Naive B cell (primary cell): ENCODE measurements at regions not wholly inside any gene's neighbourhood (a gene's known extent, or its start where the extent isn't known, plus 50 kb on each side); places are given as distances from the start of the nearest gene placed in this dataset.
"Not testable (repeated sequence)": the region's sequence is repeated elsewhere in the genome, so short reads cannot be mapped to it uniquely, and the experiment has no call there.

Source experiments
- ATAC-seq, 2 donors: fragments of 150-1000 bp; cut with Tn5 transposase; 2 replicates each; pipeline ENCODE4 v1.10.0; 2021; ENCODE audit warnings: low read depth in 2 of 2, mild to moderate bottlenecking in 2 of 2, moderate library complexity in 2 of 2
- DNase-seq: peaks from one replicate; pipeline ENCODE4 v3.0.0; 2022
- H3K27ac Mint-ChIP-seq, 6 donors: one replicate each; pipeline ENCODE4 v1.8.0; 2020 to 2022; ENCODE audit warnings: mild to moderate bottlenecking in 6 of 6, mixed read lengths in 6 of 6, moderate library complexity in 5 of 6, inconsistent platforms in 2 of 6
- H3K27me3 Mint-ChIP-seq, 3 donors: one replicate each; pipeline ENCODE4 v1.8.0; 2021 to 2022; ENCODE audit warnings: mixed read lengths in 3 of 3, mild to moderate bottlenecking in 1 of 3
- H3K36me3 Mint-ChIP-seq, 2 donors: one replicate each; pipeline ENCODE4 v1.8.0; 2020 to 2022; ENCODE audit warnings: mixed read lengths in 2 of 2, inconsistent platforms in 1 of 2, mild to moderate bottlenecking in 1 of 2
- H3K4me1 Mint-ChIP-seq, 3 donors: one replicate each; pipeline ENCODE4 v1.8.0; 2020 to 2022; ENCODE audit warnings: mixed read lengths in 3 of 3, inconsistent platforms in 1 of 3, mild to moderate bottlenecking in 1 of 3, moderate library complexity in 1 of 3
- H3K4me3 Mint-ChIP-seq, 8 donors: one replicate each; pipeline ENCODE4 v1.8.0; 2020 to 2022; ENCODE audit warnings: mild to moderate bottlenecking in 8 of 8, mixed read lengths in 8 of 8, moderate library complexity in 8 of 8, inconsistent platforms in 2 of 8
- H3K9me3 Mint-ChIP-seq, 7 donors: one replicate each; pipeline ENCODE4 v1.8.0; 2020 to 2022; ENCODE audit warnings: mixed read lengths in 7 of 7, mild to moderate bottlenecking in 5 of 7, inconsistent platforms in 2 of 7, moderate library complexity in 1 of 7

- Mint-ChIP-seq H3K4me1 (peaks cover 0 to 5% (median 0%) of the 10 kb centered on the region in 3 donors), H3K9me3 (no peaks in the 10 kb centered on the region), H3K4me3 (no peak overlapping the region), H3K27me3 (no peaks in the 10 kb centered on the region), H3K36me3 (no peaks in the 10 kb centered on the region), H3K27ac (no peak overlapping the region)
- DNase-seq (no peak), ATAC-seq (no peak)
Observed at GRCh38 chrX:118220509-118220908, 103.9 kb upstream of the KLHL13 start.

GRCh38 chrX:118221270-118221669 is 104.7 kb upstream of the KLHL13 start:
- DNase-seq (no peak), ATAC-seq (no peak)
- Mint-ChIP-seq H3K27me3 (no peaks in the 10 kb centered on the region), H3K36me3 (no peaks in the 10 kb centered on the region), H3K4me3 (no peak overlapping the region), H3K27ac (no peak overlapping the region), H3K4me1 (peaks cover 0 to under 1% (median 0%) of the 10 kb centered on the region in 3 donors), H3K9me3 (no peaks in the 10 kb centered on the region)

GRCh38 chrX:118221733-118222132 is 105.1 kb upstream of the KLHL13 start:
- no peak for ATAC-seq
- H3K27ac Mint-ChIP-seq = no peak overlapping the region
- no peaks in the 10 kb centered on the region for H3K36me3 Mint-ChIP-seq
- no peaks in the 10 kb centered on the region for H3K9me3 Mint-ChIP-seq
- no peaks in the 10 kb centered on the region for H3K27me3 Mint-ChIP-seq
- no peak for DNase-seq
- H3K4me1 Mint-ChIP-seq = no peaks in the 10 kb centered on the region
- no peak overlapping the region for H3K4me3 Mint-ChIP-seq

GRCh38 chrX:118222421-118222820 is 105.8 kb upstream of the KLHL13 start:
- no peak overlapping the region for H3K27ac Mint-ChIP-seq
- H3K9me3 Mint-ChIP-seq = no peaks in the 10 kb centered on the region
- H3K4me1 Mint-ChIP-seq = no peaks in the 10 kb centered on the region
- ATAC-seq (no peak), DNase-seq (no peak)
- no peaks in the 10 kb centered on the region for H3K36me3 Mint-ChIP-seq
- no peak overlapping the region for H3K4me3 Mint-ChIP-seq
- H3K27me3 Mint-ChIP-seq = no peaks in the 10 kb centered on the region

GRCh38 chrX:118225711-118226428 is 109.3 kb upstream of the KLHL13 start:
- no peaks in the 10 kb centered on the region for H3K9me3 Mint-ChIP-seq
- peak overlapping the region in 1 of 6 donors; percentile 43 for H3K27ac Mint-ChIP-seq
- ATAC-seq (no peak), DNase-seq (no peak)
- no peaks in the 10 kb centered on the region for H3K4me1 Mint-ChIP-seq
- H3K27me3 Mint-ChIP-seq = no peaks in the 10 kb centered on the region
- no peak overlapping the region for H3K4me3 Mint-ChIP-seq
- no peaks in the 10 kb centered on the region for H3K36me3 Mint-ChIP-seq

- Mint-ChIP-seq H3K27ac (no peak overlapping the region), H3K4me3 (peak overlapping the region in 1 of 8 donors; percentile 12), H3K36me3 (no peaks in the 10 kb centered on the region), H3K9me3 (peaks cover 0 to 4% (median 0%) of the 10 kb centered on the region in 7 donors), H3K27me3 (peaks cover 0 to 5% (median 0%) of the 10 kb centered on the region in 3 donors), H3K4me1 (no peaks in the 10 kb centered on the region)
- no peak for ATAC-seq
- no peak for DNase-seq
Observed at GRCh38 chrX:118228041-118228440, 111.4 kb upstream of the KLHL13 start.

- peaks cover 0 to 4% (median 0%) of the 10 kb centered on the region in 7 donors for H3K9me3 Mint-ChIP-seq
- H3K36me3 Mint-ChIP-seq = no peaks in the 10 kb centered on the region
- peaks cover 0 to 5% (median 0%) of the 10 kb centered on the region in 3 donors for H3K27me3 Mint-ChIP-seq
- no peak overlapping the region for H3K27ac Mint-ChIP-seq
- ATAC-seq (no peak), DNase-seq (no peak)
- H3K4me3 Mint-ChIP-seq = no peak overlapping the region
- no peaks in the 10 kb centered on the region for H3K4me1 Mint-ChIP-seq
Observed at GRCh38 chrX:118228456-118228855, 111.8 kb upstream of the KLHL13 start.

- no peak for ATAC-seq
- Mint-ChIP-seq H3K4me1 (no peaks in the 10 kb centered on the region), H3K36me3 (no peaks in the 10 kb centered on the region), H3K9me3 (peaks cover 0 to 15% (median 4%) of the 10 kb centered on the region in 7 donors), H3K27ac (no peak overlapping the region), H3K4me3 (no peak overlapping the region), H3K27me3 (peaks cover 0 to 5% (median 0%) of the 10 kb centered on the region in 3 donors)
- no peak for DNase-seq
Observed at GRCh38 chrX:118231464-118231863, 114.4 kb upstream of the WDR44 start.

- Mint-ChIP-seq H3K4me3 (no peak overlapping the region), H3K36me3 (peaks cover 0 to 8% of the 10 kb centered on the region in 2 donors), H3K9me3 (peaks cover 0 to 15% (median 5%) of the 10 kb centered on the region in 7 donors), H3K4me1 (no peaks in the 10 kb centered on the region), H3K27me3 (peaks cover 7 to 14% (median 11%) of the 10 kb centered on the region in 3 donors), H3K27ac (no peak overlapping the region)
- ATAC-seq (no peak), DNase-seq (no peak)
Observed at GRCh38 chrX:118239178-118239870, 106.6 kb upstream of the WDR44 start.

- H3K4me3 Mint-ChIP-seq = no peak overlapping the region
- H3K36me3 Mint-ChIP-seq = peaks cover 0 to 8% of the 10 kb centered on the region in 2 donors
- no peak overlapping the region for H3K27ac Mint-ChIP-seq
- peaks cover 0 to 10% (median 5%) of the 10 kb centered on the region in 7 donors for H3K9me3 Mint-ChIP-seq
- ATAC-seq (no peak), DNase-seq (no peak)
- peaks cover 7 to 14% (median 11%) of the 10 kb centered on the region in 3 donors for H3K27me3 Mint-ChIP-seq
- H3K4me1 Mint-ChIP-seq = no peaks in the 10 kb centered on the region
Observed at GRCh38 chrX:118239913-118240698, 105.8 kb upstream of the WDR44 start.

GRCh38 chrX:118246961-118247360 is 98.9 kb upstream of the WDR44 start:
- ATAC-seq, H3K4me3 Mint-ChIP-seq, H3K27ac Mint-ChIP-seq, H3K4me1 Mint-ChIP-seq, H3K9me3 Mint-ChIP-seq, DNase-seq, H3K36me3 Mint-ChIP-seq, H3K27me3 Mint-ChIP-seq: not testable (repeated sequence)

- H3K27me3 Mint-ChIP-seq = no peaks in the 10 kb centered on the region
- H3K27ac Mint-ChIP-seq = no peak overlapping the region
Observed at GRCh38 chrX:118249146-118249545, 96.8 kb upstream of the WDR44 start.

GRCh38 chrX:118250445-118250844 is 95.5 kb upstream of the WDR44 start:
- peaks cover 0 to 3% (median 0%) of the 10 kb centered on the region in 7 donors for H3K9me3 Mint-ChIP-seq
- no peak overlapping the region for H3K27ac Mint-ChIP-seq
- DNase-seq = no peak
- H3K36me3 Mint-ChIP-seq = no peaks in the 10 kb centered on the region
- H3K27me3 Mint-ChIP-seq = no peaks in the 10 kb centered on the region
- H3K4me3 Mint-ChIP-seq = no peak overlapping the region
- no peak for ATAC-seq
- H3K4me1 Mint-ChIP-seq = no peaks in the 10 kb centered on the region

More at GRCh38 chrX:118249146-118249545, 96.8 kb upstream of the WDR44 start:
- Mint-ChIP-seq H3K4me1 (no peaks in the 10 kb centered on the region), H3K36me3 (no peaks in the 10 kb centered on the region), H3K4me3 (no peak overlapping the region), H3K9me3 (peaks cover 0 to 5% (median 0%) of the 10 kb centered on the region in 7 donors)
- no peak for ATAC-seq
- DNase-seq = no peak
